ENCODE measurements at regions not wholly inside any gene's neighbourhood (a gene's known extent, or its start where the extent isn't known, plus 50 kb on each side); places are given as distances from the start of the nearest gene placed in this dataset.

GRCh38 chrX:43500996-43501694 lies 155.0 kb upstream of the MAOA start:
- DNase-seq = no peak

- no peak for DNase-seq
Measured at GRCh38 chrX:43504394-43504793, 151.7 kb upstream of the MAOA start.

- no peak for DNase-seq
Measured at GRCh38 chrX:43505769-43506168, 150.3 kb upstream of the MAOA start.

GRCh38 chrX:43508694-43509093 lies 147.4 kb upstream of the MAOA start:
- DNase-seq = no peak

- DNase-seq = no peak
Measured at GRCh38 chrX:43510209-43510608, 145.9 kb upstream of the MAOA start.

GRCh38 chrX:43513085-43513484 lies 143.0 kb upstream of the MAOA start:
- DNase-seq = no peak

- DNase-seq = no peak
Measured at GRCh38 chrX:43514820-43515219, 141.3 kb upstream of the MAOA start.

- DNase-seq = no peak
Measured at GRCh38 chrX:43522582-43522981, 133.5 kb upstream of the MAOA start.

- no peak for DNase-seq
Measured at GRCh38 chrX:43525901-43526610, 130.0 kb upstream of the MAOA start.

- DNase-seq = no peak
Measured at GRCh38 chrX:43526878-43527277, 129.2 kb upstream of the MAOA start.

GRCh38 chrX:43527801-43528200 lies 128.3 kb upstream of the MAOA start:
- no peak for DNase-seq

GRCh38 chrX:43530837-43531236 lies 125.3 kb upstream of the MAOA start:
- DNase-seq = no peak

- no peak for DNase-seq
Measured at GRCh38 chrX:43540318-43540717, 115.8 kb upstream of the MAOA start.

GRCh38 chrX:43551590-43551989 lies 104.5 kb upstream of the MAOA start:
- no peak for DNase-seq

GRCh38 chrX:43552156-43552555 lies 103.9 kb upstream of the MAOA start:
- DNase-seq = no peak

GRCh38 chrX:43552703-43553102 lies 103.4 kb upstream of the MAOA start:
- DNase-seq = no peak

- DNase-seq = no peak
Measured at GRCh38 chrX:43553257-43553656, 102.8 kb upstream of the MAOA start.

- peak in 1 of 56 donors; percentile 0 for DNase-seq
Measured at GRCh38 chrX:43556207-43556606, 99.9 kb upstream of the MAOA start.

- peak in 34 of 56 donors; percentile 0 to 68 (median 3) for DNase-seq
Measured at GRCh38 chrX:43557792-43558191, 98.3 kb upstream of the MAOA start.

- peak in 28 of 56 donors; percentile 0 to 54 (median 2) for DNase-seq
Measured at GRCh38 chrX:43559644-43560043, 96.5 kb upstream of the MAOA start.

GRCh38 chrX:43560247-43560946 lies 95.7 kb upstream of the MAOA start:
- no peak for DNase-seq

GRCh38 chrX:43562372-43562771 lies 93.7 kb upstream of the MAOA start:
- no peak for DNase-seq

GRCh38 chrX:43564953-43565352 lies 91.1 kb upstream of the MAOA start:
- DNase-seq = no peak
